Liver (tissue), 8 donors: ENCODE measurements at regions not wholly inside any gene's neighbourhood (a gene's known extent, or its start where the extent isn't known, plus 50 kb on each side); places are given as distances from the start of the nearest gene placed in this dataset.

Experiments used
- DNase-seq: peaks from one replicate; pipeline ENCODE4 v3.0.0-alpha.2; 2017; ENCODE audit warnings: low spot score
- H3K27ac ChIP-seq, 2 donors: one replicate each; pipeline ENCODE4 v1.7.0; 2013; ENCODE audit warnings: inconsistent platforms in 2 of 2, low read length in 2 of 2, control low read depth in 1 of 2, low read depth in 1 of 2, mild to moderate bottlenecking in 1 of 2
- H3K27me3 ChIP-seq, 4 donors: one replicate each; pipeline versions ENCODE4 v1.6.1 to v1.7.0; 2013; ENCODE audit warnings: low read length in 3 of 4, inconsistent platforms in 1 of 4, mild to moderate bottlenecking in 1 of 4, moderate library complexity in 1 of 4; ENCODE audit not compliant: control insufficient read depth in 4 of 4, insufficient read depth in 4 of 4
- H3K36me3 ChIP-seq, 4 donors: one replicate each; pipeline versions ENCODE4 v1.6.1 to v1.7.0; 2013; ENCODE audit warnings: low read length in 3 of 4, mild to moderate bottlenecking in 3 of 4, low read depth in 1 of 4, moderate library complexity in 1 of 4; ENCODE audit not compliant: control insufficient read depth in 4 of 4, insufficient read depth in 3 of 4
- H3K4me1 ChIP-seq, 4 donors: one replicate each; pipeline versions ENCODE4 v1.6.1 to v1.7.0; 2013; ENCODE audit warnings: low read length in 3 of 4, mild to moderate bottlenecking in 3 of 4, moderate library complexity in 1 of 4; ENCODE audit not compliant: control insufficient read depth in 4 of 4, insufficient read depth in 4 of 4
- H3K4me3 ChIP-seq, 3 donors: one replicate each; pipeline versions ENCODE4 v1.6.1 to v1.7.0; 2013; ENCODE audit warnings: low read length in 3 of 3, control low read depth in 1 of 3, low read depth in 1 of 3, mild to moderate bottlenecking in 1 of 3
- H3K9ac ChIP-seq, 2 donors: one replicate each; pipeline ENCODE4 v1.7.0; 2013; ENCODE audit warnings: low read length in 2 of 2, mild to moderate bottlenecking in 2 of 2, moderate library complexity in 2 of 2, control low read depth in 1 of 2, low read depth in 1 of 2
- H3K9me3 ChIP-seq, 4 donors: one replicate each; pipeline versions ENCODE4 v1.6.1 to v1.7.0; 2013; ENCODE audit warnings: low read length in 3 of 4; ENCODE audit not compliant: control insufficient read depth in 4 of 4
- EGR1 ChIP-seq, 2 donors: IDR thresholded peaks; 2 replicates each; pipeline ENCODE4 v1.6.1; 2016 to 2018; ENCODE audit warnings: antibody characterized with exemption in 2 of 2, low read depth in 2 of 2
- FOXA1 ChIP-seq: IDR thresholded peaks from 2 replicates; pipeline ENCODE4 v1.6.1; 2016; ENCODE audit warnings: antibody characterized with exemption
- FOXA2 ChIP-seq: IDR thresholded peaks from 2 replicates; pipeline ENCODE4 v1.6.1; 2016; ENCODE audit warnings: antibody characterized with exemption
- GABPA ChIP-seq, 2 donors: IDR thresholded peaks in 1 of 2; conservative IDR thresholded peaks in 1 of 2; 2 replicates each; pipeline ENCODE4 v1.6.1; 2016; ENCODE audit warnings: antibody characterized with exemption in 2 of 2, mild to moderate bottlenecking in 1 of 2, moderate library complexity in 1 of 2
- HNF4A ChIP-seq, 2 donors: conservative IDR thresholded peaks; 2 replicates each; pipeline ENCODE4 v1.6.1; 2016; ENCODE audit warnings: antibody characterized with exemption in 2 of 2, mild to moderate bottlenecking in 2 of 2
- HNF4G ChIP-seq: IDR thresholded peaks from 2 replicates; pipeline ENCODE4 v1.6.1; 2016; ENCODE audit warnings: antibody characterized with exemption
- JUND ChIP-seq, 2 donors: IDR thresholded peaks; 2 replicates each; pipeline ENCODE4 v1.6.1; 2016; ENCODE audit warnings: antibody characterized with exemption in 2 of 2
- NR2F2 ChIP-seq: IDR thresholded peaks from 2 replicates; pipeline ENCODE4 v1.6.1; 2016; ENCODE audit warnings: antibody characterized with exemption
- RAD21 ChIP-seq, 2 donors: IDR thresholded peaks; 2 replicates each; pipeline ENCODE4 v1.6.1; 2016; ENCODE audit warnings: antibody characterized with exemption in 2 of 2, mild to moderate bottlenecking in 2 of 2
- RXRA ChIP-seq, 2 donors: IDR thresholded peaks; 2 replicates each; pipeline ENCODE4 v1.6.1; 2017 to 2018; ENCODE audit warnings: antibody characterized with exemption in 2 of 2, mild to moderate bottlenecking in 1 of 2
- TAF1 ChIP-seq: conservative IDR thresholded peaks from 2 replicates; pipeline ENCODE4 v1.6.1; 2016; ENCODE audit warnings: antibody characterized with exemption, mild to moderate bottlenecking
- YY1 ChIP-seq: IDR thresholded peaks from 2 replicates; pipeline ENCODE4 v1.6.1; 2016; ENCODE audit warnings: antibody characterized with exemption, mild to moderate bottlenecking
- WGBS: extraction: QIAGEN DNeasy Blood & Tissue Kit; methylation state at CpG from one replicate; pipeline ENCODE4 v1.1.7; 2013; 5-methylcytosine and 5-hydroxymethylcytosine counted together
- TF ChIP-seq, protein P1 (sequence below): IDR thresholded peaks from 2 replicates; pipeline ENCODE4 v1.6.1; 2016; ENCODE audit warnings: antibody characterized with exemption, mild to moderate bottlenecking
- TF ChIP-seq, protein P2 (sequence below): IDR thresholded peaks from 2 replicates; pipeline ENCODE4 v1.6.1; 2016; ENCODE audit warnings: antibody characterized with exemption
- TF ChIP-seq, protein P3 (sequence below): IDR thresholded peaks from 2 replicates; pipeline ENCODE4 v1.6.1; 2016; ENCODE audit warnings: antibody characterized with exemption
- TF ChIP-seq, protein P4 (sequence below): fragments of 150-350 bp; IDR thresholded peaks from 2 replicates; pipeline ENCODE4 v1.5.1; 2017; ENCODE audit warnings: improper control_type of control experiment, low read depth, low read length; ENCODE audit not compliant: missing input control
- TF ChIP-seq, protein P5 (sequence below): IDR thresholded peaks from 2 replicates; pipeline ENCODE4 v1.6.1; 2016; ENCODE audit warnings: antibody characterized with exemption
- donor health status: healthy.
- donor health status: healthy.
- donor health status: healthy.
- donor health status: healthy.
- donor health status: healthy.

DNA sequence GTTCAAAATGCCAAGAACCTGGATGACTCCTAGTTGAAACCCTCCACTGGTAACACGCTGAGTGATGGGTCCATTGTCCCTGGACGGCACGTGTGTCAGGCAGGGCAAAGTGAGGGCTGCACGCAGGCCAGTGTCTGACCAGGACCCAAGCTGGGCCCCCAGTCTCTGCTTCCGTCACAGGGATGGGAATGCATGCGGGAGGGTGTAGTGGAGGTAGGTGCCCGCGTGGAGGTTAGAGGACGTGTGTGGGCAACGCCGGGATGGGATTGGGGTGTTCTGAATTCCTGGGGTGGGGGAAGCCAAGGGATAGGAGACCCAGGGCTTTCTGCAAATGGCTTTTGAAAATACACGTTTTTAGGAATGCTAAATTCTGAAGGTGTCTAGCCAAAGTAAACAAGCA, 943.3 kb downstream of the BRD1 start (continued):
- TF ChIP-seq, protein P1, sequence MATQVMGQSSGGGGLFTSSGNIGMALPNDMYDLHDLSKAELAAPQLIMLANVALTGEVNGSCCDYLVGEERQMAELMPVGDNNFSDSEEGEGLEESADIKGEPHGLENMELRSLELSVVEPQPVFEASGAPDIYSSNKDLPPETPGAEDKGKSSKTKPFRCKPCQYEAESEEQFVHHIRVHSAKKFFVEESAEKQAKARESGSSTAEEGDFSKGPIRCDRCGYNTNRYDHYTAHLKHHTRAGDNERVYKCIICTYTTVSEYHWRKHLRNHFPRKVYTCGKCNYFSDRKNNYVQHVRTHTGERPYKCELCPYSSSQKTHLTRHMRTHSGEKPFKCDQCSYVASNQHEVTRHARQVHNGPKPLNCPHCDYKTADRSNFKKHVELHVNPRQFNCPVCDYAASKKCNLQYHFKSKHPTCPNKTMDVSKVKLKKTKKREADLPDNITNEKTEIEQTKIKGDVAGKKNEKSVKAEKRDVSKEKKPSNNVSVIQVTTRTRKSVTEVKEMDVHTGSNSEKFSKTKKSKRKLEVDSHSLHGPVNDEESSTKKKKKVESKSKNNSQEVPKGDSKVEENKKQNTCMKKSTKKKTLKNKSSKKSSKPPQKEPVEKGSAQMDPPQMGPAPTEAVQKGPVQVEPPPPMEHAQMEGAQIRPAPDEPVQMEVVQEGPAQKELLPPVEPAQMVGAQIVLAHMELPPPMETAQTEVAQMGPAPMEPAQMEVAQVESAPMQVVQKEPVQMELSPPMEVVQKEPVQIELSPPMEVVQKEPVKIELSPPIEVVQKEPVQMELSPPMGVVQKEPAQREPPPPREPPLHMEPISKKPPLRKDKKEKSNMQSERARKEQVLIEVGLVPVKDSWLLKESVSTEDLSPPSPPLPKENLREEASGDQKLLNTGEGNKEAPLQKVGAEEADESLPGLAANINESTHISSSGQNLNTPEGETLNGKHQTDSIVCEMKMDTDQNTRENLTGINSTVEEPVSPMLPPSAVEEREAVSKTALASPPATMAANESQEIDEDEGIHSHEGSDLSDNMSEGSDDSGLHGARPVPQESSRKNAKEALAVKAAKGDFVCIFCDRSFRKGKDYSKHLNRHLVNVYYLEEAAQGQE = no peak
- no peak for TF ChIP-seq RAD21 (IDR thresholded peaks at IDR 0.05)
- no peak for TF ChIP-seq FOXA1
- TF ChIP-seq, protein P2, sequence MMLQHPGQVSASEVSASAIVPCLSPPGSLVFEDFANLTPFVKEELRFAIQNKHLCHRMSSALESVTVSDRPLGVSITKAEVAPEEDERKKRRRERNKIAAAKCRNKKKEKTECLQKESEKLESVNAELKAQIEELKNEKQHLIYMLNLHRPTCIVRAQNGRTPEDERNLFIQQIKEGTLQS = no peak

DNA sequence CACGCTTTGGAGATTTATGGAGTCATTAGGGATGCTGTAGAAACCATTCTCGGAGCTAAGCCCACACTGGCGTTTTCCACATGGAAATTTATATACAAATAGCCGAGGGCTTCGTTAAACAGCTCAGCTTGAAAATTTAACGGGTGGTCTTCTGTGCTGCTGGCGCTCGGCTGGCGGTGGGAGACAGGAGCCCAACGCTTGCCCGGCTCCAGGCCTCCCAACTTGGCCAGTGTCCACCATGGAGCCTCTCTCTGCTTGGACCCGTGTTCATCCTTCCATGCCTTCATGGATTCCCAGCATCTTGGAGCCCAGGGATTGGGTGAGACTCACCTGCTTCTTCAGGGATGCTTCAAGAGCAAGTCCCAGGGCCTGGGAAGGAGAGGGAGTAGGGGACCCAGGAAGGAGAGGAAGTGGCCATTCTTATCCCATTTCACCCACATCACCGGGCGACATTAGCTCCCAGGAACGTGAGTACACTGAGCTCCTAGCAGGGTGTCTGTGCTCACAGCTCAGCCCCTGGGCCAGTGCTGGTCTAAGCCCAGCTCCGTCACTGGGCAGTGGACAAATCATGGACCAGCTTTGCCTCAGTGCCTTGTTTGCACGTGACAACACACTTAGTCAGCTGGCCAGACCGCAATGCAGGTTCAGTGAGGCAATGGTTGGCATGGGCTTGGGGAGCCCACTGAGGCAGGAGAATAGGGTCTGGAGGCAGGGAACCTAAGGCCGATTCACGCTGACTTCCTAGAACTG, 944.3 kb downstream of the BRD1 start:
- H3K36me3 ChIP-seq = no peaks in the 10 kb centered on the region
- no peak for DNase-seq
- H3K9ac ChIP-seq = no peak overlapping the region
- no peak overlapping the region for H3K4me3 ChIP-seq
- WGBS = 85% methylated on average over 20 of the region's 20 CpGs
- no peaks in the 10 kb centered on the region for H3K27me3 ChIP-seq
- H3K9me3 ChIP-seq = no peaks in the 10 kb centered on the region
- H3K4me1 ChIP-seq = no peaks in the 10 kb centered on the region
- no peak overlapping the region for H3K27ac ChIP-seq
- TF ChIP-seq FOXA2 (no peak), YY1 (no peak), GABPA (IDR thresholded peaks at IDR 0.05 in 1 of 2, conservative IDR thresholded peaks at IDR 0.05 in 1 of 2) (no peak), HNF4G (no peak), FOXA1 (no peak), RXRA (IDR thresholded peaks at IDR 0.05) (no peak), TAF1 (no peak), JUND (IDR thresholded peaks at IDR 0.05) (no peak), EGR1 (IDR thresholded peaks at IDR 0.05; ENCODE audit: low read depth in 2 of 2) (no peak), HNF4A (conservative IDR thresholded peaks at IDR 0.05) (no peak), NR2F2 (no peak)
- TF ChIP-seq, protein P3, sequence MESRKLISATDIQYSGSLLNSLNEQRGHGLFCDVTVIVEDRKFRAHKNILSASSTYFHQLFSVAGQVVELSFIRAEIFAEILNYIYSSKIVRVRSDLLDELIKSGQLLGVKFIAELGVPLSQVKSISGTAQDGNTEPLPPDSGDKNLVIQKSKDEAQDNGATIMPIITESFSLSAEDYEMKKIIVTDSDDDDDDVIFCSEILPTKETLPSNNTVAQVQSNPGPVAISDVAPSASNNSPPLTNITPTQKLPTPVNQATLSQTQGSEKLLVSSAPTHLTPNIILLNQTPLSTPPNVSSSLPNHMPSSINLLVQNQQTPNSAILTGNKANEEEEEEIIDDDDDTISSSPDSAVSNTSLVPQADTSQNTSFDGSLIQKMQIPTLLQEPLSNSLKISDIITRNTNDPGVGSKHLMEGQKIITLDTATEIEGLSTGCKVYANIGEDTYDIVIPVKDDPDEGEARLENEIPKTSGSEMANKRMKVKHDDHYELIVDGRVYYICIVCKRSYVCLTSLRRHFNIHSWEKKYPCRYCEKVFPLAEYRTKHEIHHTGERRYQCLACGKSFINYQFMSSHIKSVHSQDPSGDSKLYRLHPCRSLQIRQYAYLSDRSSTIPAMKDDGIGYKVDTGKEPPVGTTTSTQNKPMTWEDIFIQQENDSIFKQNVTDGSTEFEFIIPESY = no peak
- TF ChIP-seq, protein P4, sequence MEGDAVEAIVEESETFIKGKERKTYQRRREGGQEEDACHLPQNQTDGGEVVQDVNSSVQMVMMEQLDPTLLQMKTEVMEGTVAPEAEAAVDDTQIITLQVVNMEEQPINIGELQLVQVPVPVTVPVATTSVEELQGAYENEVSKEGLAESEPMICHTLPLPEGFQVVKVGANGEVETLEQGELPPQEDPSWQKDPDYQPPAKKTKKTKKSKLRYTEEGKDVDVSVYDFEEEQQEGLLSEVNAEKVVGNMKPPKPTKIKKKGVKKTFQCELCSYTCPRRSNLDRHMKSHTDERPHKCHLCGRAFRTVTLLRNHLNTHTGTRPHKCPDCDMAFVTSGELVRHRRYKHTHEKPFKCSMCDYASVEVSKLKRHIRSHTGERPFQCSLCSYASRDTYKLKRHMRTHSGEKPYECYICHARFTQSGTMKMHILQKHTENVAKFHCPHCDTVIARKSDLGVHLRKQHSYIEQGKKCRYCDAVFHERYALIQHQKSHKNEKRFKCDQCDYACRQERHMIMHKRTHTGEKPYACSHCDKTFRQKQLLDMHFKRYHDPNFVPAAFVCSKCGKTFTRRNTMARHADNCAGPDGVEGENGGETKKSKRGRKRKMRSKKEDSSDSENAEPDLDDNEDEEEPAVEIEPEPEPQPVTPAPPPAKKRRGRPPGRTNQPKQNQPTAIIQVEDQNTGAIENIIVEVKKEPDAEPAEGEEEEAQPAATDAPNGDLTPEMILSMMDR = no peak
- TF ChIP-seq, protein P5, sequence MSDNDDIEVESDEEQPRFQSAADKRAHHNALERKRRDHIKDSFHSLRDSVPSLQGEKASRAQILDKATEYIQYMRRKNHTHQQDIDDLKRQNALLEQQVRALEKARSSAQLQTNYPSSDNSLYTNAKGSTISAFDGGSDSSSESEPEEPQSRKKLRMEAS = no peak
- TF ChIP-seq, protein P2 = no peak
- TF ChIP-seq, protein P1 = no peak
